H1 (cell line): ENCODE measurements at regions not wholly inside any gene's neighbourhood (a gene's known extent, or its start where the extent isn't known, plus 50 kb on each side); places are given as distances from the start of the nearest gene placed in this dataset.

Experiments
- CTCF ChIA-PET: fragments of 300-600 bp; sonication (Branson Sonifier 250); formaldehyde crosslinking; loops from one replicate; lab custom pipeline; 2021; ENCODE audit not compliant: partially characterized antibody; lab: Charles Lee
- POLR2A ChIA-PET: fragments of 300-600 bp; sonication (Branson Sonifier 250); formaldehyde crosslinking; loops from one replicate; lab custom pipeline; 2021; ENCODE audit warnings: inconsistent platforms; ENCODE audit not compliant: partially characterized antibody; lab: Charles Lee
- DNase-seq, 2 experiments: peaks; one replicate each; pipeline versions ENCODE4 v3.0.0 to v3.0.0-alpha.2; 2010 to 2022; ENCODE audit warnings: low spot score in 2 of 2, low read depth in 1 of 2, mixed read lengths in 1 of 2
- FAIRE-seq: peaks from 2 replicates; lab custom pipeline; 2011; peaks lifted over from hg19 to GRCh38; lab: Jason Lieb, UNC
- H2AFZ ChIP-seq: 2 replicates; pipeline ENCODE4 v1.8.1; 2012; ENCODE audit warnings: low read length, inconsistent platforms
- H2AK5ac ChIP-seq: 2 replicates; pipeline ENCODE4 v1.6.1; 2013; ENCODE audit warnings: low read depth, low read length
- H2BK120ac ChIP-seq: replicated peaks from 2 replicates; pipeline ENCODE3; 2013; ENCODE audit warnings: low read depth, low read length, inconsistent platforms
- H2BK12ac ChIP-seq: 2 replicates; pipeline ENCODE4 v1.6.1; 2013; ENCODE audit warnings: low read depth, low read length
- H2BK15ac ChIP-seq: 2 replicates; pipeline ENCODE4 v1.6.1; 2013; ENCODE audit warnings: low read length
- H2BK20ac ChIP-seq: 2 replicates; pipeline ENCODE4 v1.6.1; 2013; ENCODE audit warnings: low read length
- H2BK5ac ChIP-seq: 2 replicates; pipeline ENCODE4 v1.6.1; 2013; ENCODE audit warnings: low read depth, low read length
- H3K14ac ChIP-seq: 2 replicates; pipeline ENCODE4 v1.6.1; 2013; ENCODE audit warnings: inconsistent platforms; ENCODE audit not compliant: insufficient read length
- H3K18ac ChIP-seq: 2 replicates; pipeline ENCODE4 v1.6.1; 2013; ENCODE audit warnings: low read length; ENCODE audit errors: extremely low read depth
- H3K23ac ChIP-seq: 2 replicates; pipeline ENCODE4 v1.6.1; 2013; ENCODE audit warnings: inconsistent platforms; ENCODE audit not compliant: insufficient read length
- H3K23me2 ChIP-seq: 2 replicates; pipeline ENCODE4 v1.6.1; 2013; ENCODE audit warnings: low read depth, low read length
- H3K27ac ChIP-seq: 2 replicates; pipeline ENCODE4 v1.6.1; 2011; ENCODE audit warnings: low read depth, low read length, inconsistent platforms
- H3K27me3 ChIP-seq, 4 experiments: replicated peaks in 1 of 4; 1 replicate in 1 of 4; 2 replicates in 3 of 4; pipeline versions ENCODE4 v1.6.1 to v1.8.1; 2011 to 2013; ENCODE audit warnings: low read length in 3 of 4, mild to moderate bottlenecking in 3 of 4, inconsistent platforms in 2 of 4, mixed read lengths in 2 of 4, moderate library complexity in 1 of 4; ENCODE audit not compliant: control insufficient read depth in 3 of 4, insufficient read depth in 3 of 4; ENCODE audit errors: extremely low read depth in 1 of 4
- H3K36me3 ChIP-seq, 4 experiments: 2 replicates each; pipeline versions ENCODE4 v1.6.1 to v1.8.1; 2011 to 2013; ENCODE audit warnings: mild to moderate bottlenecking in 4 of 4, low read length in 3 of 4, moderate library complexity in 2 of 4, control low read depth in 1 of 4, inconsistent platforms in 1 of 4; ENCODE audit not compliant: insufficient read depth in 4 of 4, control insufficient read depth in 2 of 4
- H3K4ac ChIP-seq: replicated peaks from 2 replicates; pipeline ENCODE3; 2013; ENCODE audit warnings: low read length, low read depth, mixed read lengths, inconsistent platforms; ENCODE audit not compliant: insufficient read length
- H3K4me1 ChIP-seq, 4 experiments: replicated peaks in 1 of 4; 1 replicate in 1 of 4; 2 replicates in 3 of 4; pipeline versions ENCODE4 v1.6.1 to v1.8.1; 2011 to 2013; ENCODE audit warnings: low read length in 3 of 4, inconsistent platforms in 2 of 4, mixed read lengths in 1 of 4; ENCODE audit not compliant: insufficient read depth in 4 of 4, control insufficient read depth in 3 of 4
- H3K4me2 ChIP-seq, 2 experiments: 2 replicates each; pipeline versions ENCODE4 v1.6.1 to v1.8.1; 2011 to 2013; ENCODE audit warnings: low read depth in 2 of 2, low read length in 2 of 2, control low read depth in 1 of 2, inconsistent platforms in 1 of 2, mild to moderate bottlenecking in 1 of 2; ENCODE audit not compliant: insufficient read depth in 1 of 2
- H3K4me3 ChIP-seq, 4 experiments: fragments of 200-600, 300-600 bp in 1 of 4; sonication (generic), shearing (Covaris generic), sonication (Bioruptor Twin) in 1 of 4; 2 replicates each; pipeline versions ENCODE4 v1.5.1 to v1.8.1; 2011 to 2016; ENCODE audit warnings: low read length in 4 of 4, low read depth in 3 of 4, control low read depth in 2 of 4, inconsistent platforms in 2 of 4, mild to moderate bottlenecking in 2 of 4, mixed read lengths in 1 of 4, moderate library complexity in 1 of 4; ENCODE audit not compliant: insufficient read depth in 2 of 4; ENCODE audit errors: extremely low read depth in 1 of 4
- H3K56ac ChIP-seq: replicated peaks from 2 replicates; pipeline ENCODE3; 2013; ENCODE audit warnings: low read depth, mild to moderate bottlenecking, mixed read lengths, low read length, inconsistent platforms; ENCODE audit not compliant: insufficient read length
- H3K79me1 ChIP-seq: 2 replicates; pipeline ENCODE4 v1.6.1; 2013; ENCODE audit warnings: low read depth, low read length, control low read depth
- H3K79me2 ChIP-seq, 2 experiments: 2 replicates each; pipeline versions ENCODE4 v1.6.1 to v1.8.1; 2012 to 2013; ENCODE audit warnings: low read length in 2 of 2, mild to moderate bottlenecking in 2 of 2, inconsistent platforms in 1 of 2; ENCODE audit not compliant: insufficient read depth in 2 of 2, control insufficient read depth in 1 of 2
- H3K9ac ChIP-seq, 4 experiments: replicated peaks in 1 of 4; 1 replicate in 1 of 4; 2 replicates in 3 of 4; pipeline versions ENCODE4 v1.6.1 to v1.8.1; 2011 to 2013; ENCODE audit warnings: low read depth in 3 of 4, low read length in 3 of 4, control low read depth in 2 of 4, mild to moderate bottlenecking in 2 of 4, moderate library complexity in 2 of 4, inconsistent platforms in 1 of 4; ENCODE audit errors: extremely low read depth in 1 of 4
- H3K9me3 ChIP-seq, 2 experiments: 2 replicates each; pipeline versions ENCODE4 v1.6.1 to v1.8.1; 2012 to 2013; ENCODE audit warnings: mild to moderate bottlenecking in 2 of 2, moderate library complexity in 2 of 2, control low read depth in 1 of 2, inconsistent platforms in 1 of 2, low read depth in 1 of 2, low read length in 1 of 2, mixed read lengths in 1 of 2; ENCODE audit not compliant: insufficient read depth in 2 of 2
- H4K20me1 ChIP-seq, 2 experiments: replicated peaks in 1 of 2; 2 replicates each; pipeline versions ENCODE3 to v1.8.1; 2011 to 2013; ENCODE audit warnings: inconsistent platforms in 2 of 2, low read length in 2 of 2, mild to moderate bottlenecking in 1 of 2; ENCODE audit not compliant: insufficient read depth in 2 of 2, control insufficient read depth in 1 of 2
- H4K5ac ChIP-seq: 2 replicates; pipeline ENCODE4 v1.6.1; 2013; ENCODE audit warnings: low read length, low read depth, mixed read lengths, inconsistent platforms; ENCODE audit not compliant: insufficient read length
- H4K8ac ChIP-seq: 2 replicates; pipeline ENCODE4 v1.8.0; 2013; ENCODE audit warnings: mild to moderate bottlenecking, moderate library complexity, low read length, inconsistent platforms; ENCODE audit not compliant: insufficient read depth; ENCODE audit errors: extremely low read depth
- H4K91ac ChIP-seq: replicated peaks from 2 replicates; pipeline ENCODE3; 2013; ENCODE audit warnings: low read length, mixed read lengths, inconsistent platforms; ENCODE audit not compliant: insufficient read length
- CHD2 ChIP-seq: IDR thresholded peaks from 2 replicates; pipeline ENCODE4 v1.6.1; 2012; ENCODE audit warnings: low read length, improper control_type of control experiment
- MAX ChIP-seq: IDR thresholded peaks from 2 replicates; pipeline ENCODE4 v1.6.1; 2012; ENCODE audit warnings: inconsistent platforms
- POLR2A ChIP-seq, 2 experiments: IDR thresholded peaks; 1 replicate in 1 of 2; 2 replicates in 1 of 2; pipeline ENCODE4 v1.6.1; 2011; ENCODE audit warnings: low read depth in 2 of 2, low read length in 2 of 2, mild to moderate bottlenecking in 2 of 2; ENCODE audit errors: control extremely low read depth in 1 of 2
- POLR2AphosphoS5 ChIP-seq: IDR thresholded peaks from 2 replicates; pipeline ENCODE4 v1.6.1; 2011; ENCODE audit warnings: low read depth, low read length
- SAP30 ChIP-seq: fragments of 300-600 bp; sonication (generic); IDR thresholded peaks from 2 replicates; pipeline ENCODE4 v1.7.1; 2012; ENCODE audit warnings: low read length, moderate library complexity, mild to moderate bottlenecking, inconsistent platforms; ENCODE audit not compliant: insufficient read depth, insufficient replicate concordance
- SP1 ChIP-seq: IDR thresholded peaks from 2 replicates; pipeline ENCODE4 v1.6.1; 2011; ENCODE audit warnings: low read depth, low read length
- SRF ChIP-seq: IDR thresholded peaks from 2 replicates; pipeline ENCODE4 v1.6.1; 2011; ENCODE audit warnings: mild to moderate bottlenecking, low read depth, low read length, moderate library complexity
- TAF7 ChIP-seq: optimal IDR thresholded peaks from 2 replicates; pipeline ENCODE3; 2011; ENCODE audit warnings: low read depth, mild to moderate bottlenecking, inconsistent platforms, low read length, moderate library complexity, borderline replicate concordance
- TCF12 ChIP-seq: IDR thresholded peaks from 2 replicates; pipeline ENCODE4 v1.6.1; 2011; ENCODE audit warnings: low read depth, mild to moderate bottlenecking, low read length
- YY1 ChIP-seq: IDR thresholded peaks from 2 replicates; pipeline ENCODE4 v1.6.1; 2011; ENCODE audit warnings: low read depth, mild to moderate bottlenecking, low read length
- WGBS, 2 experiments: shearing (Covaris generic) in 1 of 2; methylation state at CpG; one replicate each; pipeline versions ENCODE4 v1.1.6 to v1.1.7; 2013 to 2015; ENCODE audit warnings: low lambda C conversion rate in 2 of 2, mixed read lengths in 2 of 2, inconsistent platforms in 1 of 2, low coverage in 1 of 2, missing lambda C conversion rate in 1 of 2; ENCODE audit not compliant: insufficient replicate concordance in 2 of 2, insufficient coverage in 1 of 2, insufficient read length in 1 of 2; ENCODE audit errors: extremely low coverage in 1 of 2, missing lambda C conversion rate in 1 of 2; 5-methylcytosine and 5-hydroxymethylcytosine counted together

DNA sequence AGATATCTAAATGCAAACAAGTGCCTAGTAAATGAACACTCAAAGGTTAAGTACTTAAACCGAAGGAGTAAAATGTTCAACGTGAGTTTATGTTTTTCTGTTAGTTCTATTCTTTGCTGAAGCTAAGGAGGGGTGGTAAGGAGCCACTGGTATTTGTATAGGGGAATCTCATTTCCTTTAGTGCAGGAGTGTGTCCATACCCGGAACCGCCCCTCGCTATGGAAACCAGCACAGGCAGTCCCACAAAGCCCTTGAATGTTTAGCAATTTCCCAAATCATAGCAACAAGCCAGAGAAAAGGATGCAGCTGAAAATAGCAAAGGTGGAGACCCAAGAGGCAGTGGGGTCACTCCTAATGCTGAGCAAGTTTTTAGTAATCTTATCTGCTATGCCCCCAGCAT lies 78.8 kb upstream of the STK32A start:
- H2AFZ ChIP-seq = no peak overlapping the region
- H4K8ac ChIP-seq = no peak overlapping the region

More for the DNA sequence above, 78.8 kb upstream of the STK32A start:
- H4K20me1 ChIP-seq = no peaks in the 10 kb centered on the region
- no peak overlapping the region for H3K4ac ChIP-seq
- POLR2A ChIA-PET = no interaction called here
- no peaks in the 10 kb centered on the region for H3K27me3 ChIP-seq
- no peaks in the 10 kb centered on the region for H3K9me3 ChIP-seq
- no peaks in the 10 kb centered on the region for H3K79me2 ChIP-seq
- H3K18ac ChIP-seq = no peak overlapping the region
- H3K23me2 ChIP-seq = peaks cover 2% of the 10 kb centered on the region; the same call in 1 of the 2 replicates
- DNase-seq = no peak
- H3K56ac ChIP-seq = no peak overlapping the region
- H2BK5ac ChIP-seq = no peak overlapping the region
- no peak overlapping the region for H3K4me2 ChIP-seq
- no peak overlapping the region for H3K4me3 ChIP-seq
- no peak overlapping the region for H2AK5ac ChIP-seq
- H4K91ac ChIP-seq = no peak overlapping the region
- no peak overlapping the region for H3K9ac ChIP-seq
- H2BK120ac ChIP-seq = no peak overlapping the region
- H3K14ac ChIP-seq = no peak overlapping the region
- no peaks in the 10 kb centered on the region for H3K4me1 ChIP-seq
- no peak for FAIRE-seq
- WGBS, 2 experiments = 94% methylated on average over 5 of the region's 5 CpGs; no CpG with 5 or more reads in 1 of the 2 experiments
- H3K27ac ChIP-seq = no peak overlapping the region
- H2BK12ac ChIP-seq = no peak overlapping the region
- no peaks in the 10 kb centered on the region for H3K36me3 ChIP-seq
- no peak overlapping the region for H2BK20ac ChIP-seq
- CTCF ChIA-PET = interaction anchor here (1.5 to 2.1 kb wide), 2 partner anchors 33 to 58 kb away, joined by 4 to 6 read pairs; no protein-coding TSS in a partner anchor
- TF ChIP-seq CHD2 (no peak), SRF (no peak), MAX (no peak), YY1 (no peak), POLR2A (IDR thresholded peaks at IDR 0.05; ENCODE audit: control extremely low read depth in 1 of 2, low read depth in 2 of 2, low read length in 2 of 2) (no peak), POLR2AphosphoS5 (no peak), SP1 (no peak), TAF7 (no peak), TCF12 (no peak), SAP30 (no peak)
- TF ChIP-seq, all 59 proteins: peak for 0
- H3K23ac ChIP-seq = no peak overlapping the region
- H4K5ac ChIP-seq = no peak overlapping the region
- no peaks in the 10 kb centered on the region for H3K79me1 ChIP-seq
- H2BK15ac ChIP-seq = no peak overlapping the region
